ENCODE measurements at regions not wholly inside any gene's neighbourhood (a gene's known extent, or its start where the extent isn't known, plus 50 kb on each side); places are given as distances from the start of the nearest gene placed in this dataset.

GRCh38 chr3:17964108-17964507, 221.7 kb upstream of the TBC1D5 start:
- Histone ChIP-seq H3K27me3 (ENCODE audit: control insufficient read depth, extremely low read depth, insufficient read depth, low read length) (no peaks in the 10 kb centered on the region), H2AFZ (ENCODE audit: control insufficient read depth, low read length) (no peak overlapping the region), H3K27ac (ENCODE audit: control insufficient read depth, insufficient read depth, low read length) (no peak overlapping the region), H3K4me3 (ENCODE audit: control insufficient read depth in 2 of 3, extremely low read depth in 1 of 3, insufficient read depth in 2 of 3, low read depth in 1 of 3, low read length in 3 of 3) (no peak overlapping the region), H3K4me1 (ENCODE audit: control insufficient read depth, extremely low read depth, insufficient read depth, low read length) (no peaks in the 10 kb centered on the region), H3K36me3 (ENCODE audit: control insufficient read depth in 2 of 2, extremely low read depth in 1 of 2, insufficient read depth in 2 of 2, low read length in 2 of 2) (no peaks in the 10 kb centered on the region), H4K20me1 (ENCODE audit: control insufficient read depth, extremely low read depth, insufficient read depth, low read length) (no peaks in the 10 kb centered on the region), H3K9me3 (ENCODE audit: control insufficient read depth, low read depth, low read length) (no peaks in the 10 kb centered on the region), H3K4me2 (ENCODE audit: control insufficient read depth, extremely low read depth, insufficient read depth, low read depth, low read length) (no peak overlapping the region), H3K79me2 (ENCODE audit: control insufficient read depth, insufficient read depth, low read length) (no peaks in the 10 kb centered on the region), H3K9ac (ENCODE audit: control insufficient read depth, extremely low read depth, insufficient read depth, low read length) (no peak overlapping the region), H3K9me1 (ENCODE audit: control insufficient read depth, extremely low read depth, insufficient read depth, low read length) (no peaks in the 10 kb centered on the region)
- DNase-seq (ENCODE audit: low read depth, low spot score) (no peak), FAIRE-seq (no peak)
- no peak for TF ChIP-seq CTCF (optimal IDR thresholded peaks at IDR 0.05 in 1 of 3, IDR thresholded peaks at IDR 0.05 in 1 of 3, conservative IDR thresholded peaks at IDR 0.05 in 1 of 3; ENCODE audit: extremely low read depth in 1 of 3, insufficient read depth in 2 of 3, low read length in 3 of 3)
- no peak for TF ChIP-seq EZH2 (IDR thresholded peaks at IDR 0.05; ENCODE audit: low read length)
- dilution Hi-C loops (cut with MboI; ENCODE audit: extremely low pct_ligation_motif_present, low sequenced_read_pairs) = no loop called here

- Histone ChIP-seq H3K79me2 (ENCODE audit: control insufficient read depth, insufficient read depth, low read length) (no peaks in the 10 kb centered on the region), H3K9me3 (ENCODE audit: control insufficient read depth, low read depth, low read length) (no peaks in the 10 kb centered on the region), H3K4me3 (ENCODE audit: control insufficient read depth in 2 of 3, extremely low read depth in 1 of 3, insufficient read depth in 2 of 3, low read depth in 1 of 3, low read length in 3 of 3) (no peak overlapping the region), H3K9ac (ENCODE audit: control insufficient read depth, extremely low read depth, insufficient read depth, low read length) (no peak overlapping the region), H3K27me3 (ENCODE audit: control insufficient read depth, extremely low read depth, insufficient read depth, low read length) (no peaks in the 10 kb centered on the region), H3K27ac (ENCODE audit: control insufficient read depth, insufficient read depth, low read length) (no peak overlapping the region), H4K20me1 (ENCODE audit: control insufficient read depth, extremely low read depth, insufficient read depth, low read length) (no peaks in the 10 kb centered on the region), H3K4me2 (ENCODE audit: control insufficient read depth, extremely low read depth, insufficient read depth, low read depth, low read length) (no peak overlapping the region), H3K9me1 (ENCODE audit: control insufficient read depth, extremely low read depth, insufficient read depth, low read length) (no peaks in the 10 kb centered on the region), H3K4me1 (ENCODE audit: control insufficient read depth, extremely low read depth, insufficient read depth, low read length) (no peaks in the 10 kb centered on the region), H2AFZ (ENCODE audit: control insufficient read depth, low read length) (no peak overlapping the region), H3K36me3 (ENCODE audit: control insufficient read depth in 2 of 2, extremely low read depth in 1 of 2, insufficient read depth in 2 of 2, low read length in 2 of 2) (no peaks in the 10 kb centered on the region)
- dilution Hi-C loops (cut with MboI; ENCODE audit: extremely low pct_ligation_motif_present, low sequenced_read_pairs) = no loop called here
- TF ChIP-seq EZH2 (IDR thresholded peaks at IDR 0.05; ENCODE audit: low read length) (no peak), CTCF (optimal IDR thresholded peaks at IDR 0.05 in 1 of 3, IDR thresholded peaks at IDR 0.05 in 1 of 3, conservative IDR thresholded peaks at IDR 0.05 in 1 of 3; ENCODE audit: extremely low read depth in 1 of 3, insufficient read depth in 2 of 3, low read length in 3 of 3) (no peak)
- no peak for DNase-seq (ENCODE audit: low read depth, low spot score)
- FAIRE-seq = no peak
Measured at GRCh38 chr3:17955411-17955810, 213.0 kb upstream of the TBC1D5 start.
